ENCODE measurements at regions not wholly inside any gene's neighbourhood (a gene's known extent, or its start where the extent isn't known, plus 50 kb on each side); places are given as distances from the start of the nearest gene placed in this dataset.
"Not testable (repeated sequence)": the region's sequence is repeated elsewhere in the genome, so short reads cannot be mapped to it uniquely, and the experiment has no call there.

- TF ChIP-seq ZNF462 (CRISPR knock-in tag; IDR thresholded peaks at IDR 0.05) = peak; percentile 80
- TF ChIP-seq STAT1 (IDR thresholded peaks at IDR 0.05; ENCODE audit: unreplicated experiment) = no peak
- no peak for TF ChIP-seq CREB1 (CRISPR knock-in tag; IDR thresholded peaks at IDR 0.05; ENCODE audit: low read depth)
Measured at GRCh38 chr6:111949546-111949945, 76.3 kb upstream of the FYN start (continued).

- H3K27ac ChIP-seq (ENCODE audit: low read depth); H3K9me2 ChIP-seq (ENCODE audit: insufficient read depth); H3K79me2 ChIP-seq (replicated peaks; ENCODE audit: insufficient read depth); H3K4me3 ChIP-seq; H3F3A ChIP-seq (replicated peaks; ENCODE audit: low read depth); H3K36me3 Mint-ChIP-seq (ENCODE audit: low read depth); DNase-seq (ENCODE audit: low spot score); ATAC-seq; H3K36me3 ChIP-seq (ENCODE audit: insufficient read depth); H3K27me3 ChIP-seq (ENCODE audit: insufficient read depth); H3K4me1 ChIP-seq (ENCODE audit: insufficient read depth); H3K27me3 Mint-ChIP-seq (ENCODE audit: insufficient read depth, low read depth, poor library complexity); H2AFZ ChIP-seq; H3K4me3 Mint-ChIP-seq; H3K27ac Mint-ChIP-seq; H3K9me3 Mint-ChIP-seq; H4K20me1 ChIP-seq (replicated peaks; ENCODE audit: insufficient read depth): not testable (repeated sequence)
- peaks cover 27% of the 10 kb centered on the region for H3K4me1 Mint-ChIP-seq
- peak overlapping the region; percentile 62; the same call in 1 of the 2 replicates for H3K4me2 ChIP-seq
Measured at GRCh38 chr6:111949984-111950383, 76.7 kb upstream of the FYN start.

Measured in GM23338 (cell line).